Right ventricle myocardium superior (tissue), 1 donor: ENCODE measurements at regions not wholly inside any gene's neighbourhood (a gene's known extent, or its start where the extent isn't known, plus 50 kb on each side); places are given as distances from the start of the nearest gene placed in this dataset.

Experiments used
- ATAC-seq: fragments of 200-7000 bp; cut with Tn5 transposase; one replicate; pipeline ENCODE4 v1.9.1; 2020; ENCODE audit warnings: mild to moderate bottlenecking; ENCODE audit not compliant: poor library complexity
- DNase-seq: peaks from one replicate; pipeline ENCODE4 v3.0.0-alpha.2; 2020
- intact Hi-C: fragments of 100-400 bp; cut with DNase I; formaldehyde crosslinking; loops from one replicate; pipeline ENCODE4 v1.11.2; 2022
- donor health status: DM: no; HTN: yes; CAD: no; lungs with severe emphysema.

GRCh38 chr11:42571878-42572610, 739.8 kb upstream of the API5 start:
- DNase-seq: no peak
- intact Hi-C loops: no loop called here
- no peak for ATAC-seq

GRCh38 chr11:42576318-42576717, 735.5 kb upstream of the API5 start:
- intact Hi-C loops: no loop called here
- no peak for ATAC-seq
- no peak for DNase-seq

- intact Hi-C loops: no loop called here
- DNase-seq: no peak
- no peak for ATAC-seq
These were observed 722.5 kb upstream of the API5 start for GRCh38 chr11:42589286-42589685.

DNA sequence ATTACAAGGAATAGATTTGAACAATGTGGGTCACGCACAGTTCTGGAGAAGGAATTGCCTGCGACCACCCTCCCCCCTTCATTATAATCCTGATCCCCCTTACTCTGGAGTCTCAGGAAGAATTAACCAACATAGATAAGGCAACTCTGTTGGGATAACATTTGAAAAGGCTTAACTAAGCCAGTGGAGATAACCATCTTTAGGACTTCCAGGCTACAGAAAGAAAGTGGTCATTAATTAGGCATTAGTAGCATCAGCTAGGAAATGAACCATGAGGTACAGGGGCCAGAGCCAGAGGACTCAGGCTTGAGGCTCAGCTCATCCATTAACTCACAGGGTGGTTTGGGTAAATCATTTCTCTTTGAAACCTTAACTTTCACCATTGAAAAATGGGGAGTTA, 720.0 kb upstream of the API5 start:
- intact Hi-C loops: no loop called here
- DNase-seq: no peak
- ATAC-seq: no peak

DNA sequence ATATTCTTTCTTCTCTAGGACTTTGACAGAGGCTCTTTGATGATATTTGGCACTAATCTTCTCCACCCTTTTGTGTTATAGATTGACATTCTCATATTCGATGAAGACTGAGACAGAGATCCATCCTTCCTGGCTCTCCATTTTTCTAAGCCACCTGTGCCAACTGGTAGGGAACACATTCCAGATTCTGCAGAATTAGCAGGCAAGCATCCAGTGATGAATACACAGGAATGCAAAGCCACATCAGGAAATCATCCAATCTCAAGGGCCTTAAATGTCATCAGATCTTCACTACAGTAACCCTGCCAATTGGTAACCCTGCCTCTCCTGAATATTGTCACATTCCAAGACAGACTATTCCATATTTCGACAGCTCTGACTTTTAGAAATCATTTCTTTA, 718.4 kb upstream of the API5 start:
- no peak for DNase-seq
- ATAC-seq: no peak
- intact Hi-C loops: no loop called here

DNA sequence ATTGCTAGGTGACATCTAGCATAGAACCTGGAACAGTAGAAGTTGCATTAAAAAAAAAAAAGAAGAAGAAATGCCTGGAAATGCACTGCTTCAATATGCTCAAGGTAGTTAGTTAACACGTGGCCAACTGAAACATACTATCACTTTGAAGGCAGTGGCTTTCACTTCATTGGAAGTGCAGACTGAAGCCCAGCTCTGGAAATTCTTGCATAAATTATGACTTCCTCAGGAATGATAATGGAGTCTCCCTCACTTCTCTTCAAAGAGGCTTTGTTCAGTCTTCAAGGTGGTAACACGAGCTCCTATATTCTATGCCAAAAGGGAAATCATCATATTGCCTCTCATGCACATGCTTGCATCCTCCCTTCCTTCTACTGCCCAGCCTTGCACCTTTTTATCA, 715.9 kb upstream of the API5 start:
- intact Hi-C loops: no loop called here
- DNase-seq (no peak), ATAC-seq (no peak)

DNA sequence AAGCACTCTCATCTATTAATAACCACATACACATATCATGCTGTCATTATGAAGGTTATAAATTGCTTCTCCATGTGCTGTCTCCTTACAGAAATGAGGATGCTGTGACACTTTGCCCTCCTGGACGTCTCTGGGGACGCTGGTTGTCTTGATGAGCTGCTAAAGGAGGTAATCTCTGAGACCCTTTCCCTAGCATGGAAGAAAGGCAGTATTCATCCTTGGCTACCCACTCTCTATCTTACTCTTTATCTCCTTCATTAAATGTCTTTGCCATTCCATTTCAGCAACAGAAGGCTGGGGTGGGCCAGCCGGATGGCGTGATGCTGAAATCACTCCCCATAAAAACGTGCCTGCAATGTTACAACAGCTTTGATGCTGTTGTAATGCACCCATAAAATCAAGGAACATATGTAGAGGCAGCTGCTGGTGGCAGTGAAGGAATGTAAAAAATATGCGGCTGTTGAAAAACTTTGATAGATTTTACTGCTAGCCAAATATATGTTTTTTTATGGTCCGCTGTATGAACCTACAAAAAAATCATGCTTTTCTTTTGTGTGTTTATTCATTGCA, 715.1 kb upstream of the API5 start:
- intact Hi-C loops: no loop called here
- ATAC-seq: no peak
- no peak for DNase-seq

DNA sequence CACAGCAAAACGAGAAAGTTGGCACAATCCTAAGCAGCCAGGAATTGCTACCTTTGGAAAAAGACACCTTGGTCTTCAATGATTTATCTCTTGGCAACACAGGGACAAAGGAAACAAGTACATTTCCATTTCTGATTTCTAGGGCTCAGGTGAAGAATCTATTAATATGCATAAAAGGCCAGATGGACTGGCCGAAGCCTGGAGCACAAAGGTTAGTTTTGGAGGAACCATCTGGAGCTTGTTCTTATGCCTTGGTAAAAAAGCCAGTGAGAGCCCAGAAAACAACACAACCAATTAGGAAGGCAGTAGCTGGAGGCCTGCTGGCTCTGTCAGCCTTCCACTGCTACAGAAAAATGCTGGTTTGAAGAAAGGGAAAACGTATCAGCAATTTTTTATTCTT, 713.5 kb upstream of the API5 start:
- DNase-seq (no peak), ATAC-seq (no peak)
- intact Hi-C loops: no loop called here

DNA sequence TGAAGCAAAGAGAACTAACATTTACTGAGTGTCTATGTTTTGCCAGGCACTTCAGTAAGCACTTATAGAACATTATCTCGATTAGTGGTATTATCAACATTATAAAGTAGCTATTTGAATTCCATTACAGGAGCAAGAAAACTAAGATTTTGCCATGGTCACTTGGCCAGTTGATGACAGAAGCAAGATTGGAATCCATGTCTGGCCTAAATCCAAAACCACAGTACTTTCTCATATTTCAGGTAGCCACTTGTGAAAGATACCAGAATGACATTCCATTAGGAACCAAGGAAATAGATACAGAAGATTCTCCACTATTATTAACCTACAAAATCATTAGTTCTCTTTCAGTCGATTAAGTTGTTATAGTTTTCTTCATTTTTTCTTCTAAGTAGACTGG, 691.0 kb upstream of the API5 start:
- DNase-seq (no peak), ATAC-seq (no peak)
- intact Hi-C loops: no loop called here

DNA sequence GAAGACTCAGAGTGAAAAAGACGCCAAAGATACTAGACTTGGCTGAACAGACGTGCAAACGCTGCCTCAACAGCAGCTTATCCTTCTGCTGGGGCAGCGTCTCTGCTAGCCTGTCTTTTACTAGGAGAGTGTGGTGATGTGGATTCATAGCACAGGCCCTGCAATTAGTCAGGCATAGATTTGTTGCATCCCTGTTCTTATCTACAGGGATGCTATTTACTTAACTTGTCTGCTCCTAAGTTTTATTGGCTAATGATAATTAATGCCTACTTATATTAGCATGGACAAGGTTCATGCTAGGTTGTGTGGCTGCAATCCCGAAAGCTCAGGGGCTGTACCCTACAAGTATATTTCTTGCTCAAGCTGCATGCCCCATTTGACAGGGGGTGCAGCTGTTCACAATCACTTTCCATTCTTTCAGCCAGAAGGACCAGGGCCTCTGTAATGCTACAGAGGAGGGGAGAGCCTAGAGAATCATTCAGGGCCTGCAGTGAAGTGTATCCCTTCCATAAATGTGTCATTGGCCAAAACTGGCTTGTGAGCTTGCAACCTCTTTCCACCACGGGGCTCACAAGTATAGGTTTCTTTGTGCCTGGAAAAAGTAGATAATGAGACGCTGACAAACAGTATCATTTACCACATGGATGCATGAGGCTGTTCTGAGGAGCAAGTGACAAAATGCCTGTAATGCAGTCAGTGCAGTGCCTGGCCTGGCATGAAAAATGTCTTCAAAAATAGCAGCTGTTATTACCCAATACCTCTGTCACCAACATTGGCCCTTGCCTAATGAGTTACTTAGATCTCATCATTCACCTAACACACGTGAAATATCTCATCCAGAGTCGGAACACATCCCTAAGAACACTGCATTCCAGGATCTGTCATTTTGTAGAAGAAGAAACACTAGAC, 685.8 kb upstream of the API5 start:
- intact Hi-C loops: no loop called here
- DNase-seq: no peak
- ATAC-seq: no peak

DNA sequence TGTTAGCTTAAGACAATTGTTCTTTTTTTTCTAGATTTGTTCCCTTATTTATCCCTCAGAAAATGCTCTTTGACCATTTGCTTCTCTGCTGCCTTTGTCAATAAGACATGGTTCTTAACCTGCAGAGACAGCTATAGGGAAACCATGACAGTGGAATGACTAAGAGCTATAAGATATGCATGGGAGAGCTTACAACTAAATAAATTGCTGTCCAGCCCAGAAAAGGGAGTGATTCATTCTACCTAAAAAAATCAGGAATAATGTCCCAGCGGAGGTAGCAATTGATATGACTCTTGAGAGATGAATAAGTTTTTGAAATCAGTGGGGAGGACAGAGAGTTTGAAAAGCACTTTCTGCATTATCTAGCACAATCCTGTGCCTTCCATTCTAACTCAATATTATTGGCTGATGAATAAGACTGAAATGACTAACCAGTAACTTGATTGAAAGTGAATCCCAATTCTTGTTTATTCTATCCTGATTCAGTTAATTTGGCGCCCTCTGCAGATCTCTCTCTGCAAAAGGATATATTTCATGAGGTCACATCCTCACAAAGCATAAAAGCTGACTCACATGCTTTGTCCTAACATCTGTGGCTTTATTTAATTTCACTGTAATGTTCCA, 680.5 kb upstream of the API5 start:
- intact Hi-C loops: no loop called here
- no peak for ATAC-seq
- DNase-seq: no peak

GRCh38 chr11:42646959-42647358, 664.8 kb upstream of the API5 start:
- intact Hi-C loops: no loop called here
- DNase-seq (no peak), ATAC-seq (no peak)

DNA sequence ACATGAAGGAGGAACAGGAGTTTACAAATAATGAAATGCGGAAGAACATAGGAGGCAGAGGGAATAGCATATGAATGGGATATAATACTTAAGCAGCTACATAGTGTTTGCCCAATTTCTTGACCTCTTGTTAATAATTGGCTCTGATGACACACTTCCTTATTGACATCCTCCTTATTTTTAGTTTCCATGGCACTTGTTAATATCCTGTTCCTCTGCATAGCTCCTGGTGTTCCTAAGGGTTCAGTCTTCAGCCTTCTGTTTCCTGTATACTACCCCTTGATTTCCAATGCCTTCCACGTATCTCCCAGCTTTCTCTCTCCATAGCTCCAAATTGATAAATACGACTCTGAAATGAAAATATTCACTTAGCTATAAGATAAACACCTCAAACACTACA, 663.8 kb upstream of the API5 start:
- ATAC-seq (no peak), DNase-seq (no peak)
- intact Hi-C loops: no loop called here

DNA sequence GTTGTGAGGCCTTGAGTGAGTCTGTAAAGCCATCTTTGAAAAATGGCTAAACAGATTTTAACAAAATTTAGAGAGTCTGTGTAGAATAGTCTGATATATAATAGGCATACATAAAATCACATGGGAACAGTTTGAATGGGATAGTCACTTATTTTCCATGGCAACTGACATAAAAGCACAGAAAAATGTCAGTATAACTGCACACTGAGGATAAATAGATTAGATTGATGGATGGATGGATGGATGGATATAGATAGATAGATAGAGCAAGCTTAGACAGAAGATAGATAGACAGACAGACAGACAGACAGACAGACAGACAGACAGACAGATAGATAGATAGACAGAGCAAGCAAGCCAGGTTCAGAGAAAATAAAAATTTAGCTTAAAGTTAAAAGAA, 660.2 kb upstream of the API5 start:
- DNase-seq (no peak), ATAC-seq (no peak)
- intact Hi-C loops: no loop called here

GRCh38 chr11:42657169-42657568, 654.6 kb upstream of the API5 start:
- DNase-seq: no peak
- no peak for ATAC-seq
- intact Hi-C loops: no loop called here

DNA sequence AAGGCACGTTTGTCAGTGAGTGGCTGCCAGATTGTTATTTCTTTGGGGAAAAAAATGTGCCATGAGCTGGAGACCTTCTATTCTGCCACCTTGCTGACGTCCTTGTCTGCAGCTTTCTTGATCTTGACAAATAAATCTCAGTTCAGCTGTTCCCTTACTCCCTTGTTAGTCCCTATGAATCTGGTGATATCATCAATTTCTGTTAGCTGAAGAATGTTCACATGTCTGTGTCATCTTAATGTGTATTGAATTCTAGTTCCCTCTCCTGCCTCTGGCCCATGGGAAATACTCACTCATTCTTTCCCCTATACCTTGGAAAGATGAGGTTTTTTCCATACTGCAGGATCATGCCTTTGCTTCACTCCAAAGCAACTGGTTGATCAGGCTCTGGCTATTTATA, 649.9 kb upstream of the API5 start:
- intact Hi-C loops: no loop called here
- no peak for ATAC-seq

DNA sequence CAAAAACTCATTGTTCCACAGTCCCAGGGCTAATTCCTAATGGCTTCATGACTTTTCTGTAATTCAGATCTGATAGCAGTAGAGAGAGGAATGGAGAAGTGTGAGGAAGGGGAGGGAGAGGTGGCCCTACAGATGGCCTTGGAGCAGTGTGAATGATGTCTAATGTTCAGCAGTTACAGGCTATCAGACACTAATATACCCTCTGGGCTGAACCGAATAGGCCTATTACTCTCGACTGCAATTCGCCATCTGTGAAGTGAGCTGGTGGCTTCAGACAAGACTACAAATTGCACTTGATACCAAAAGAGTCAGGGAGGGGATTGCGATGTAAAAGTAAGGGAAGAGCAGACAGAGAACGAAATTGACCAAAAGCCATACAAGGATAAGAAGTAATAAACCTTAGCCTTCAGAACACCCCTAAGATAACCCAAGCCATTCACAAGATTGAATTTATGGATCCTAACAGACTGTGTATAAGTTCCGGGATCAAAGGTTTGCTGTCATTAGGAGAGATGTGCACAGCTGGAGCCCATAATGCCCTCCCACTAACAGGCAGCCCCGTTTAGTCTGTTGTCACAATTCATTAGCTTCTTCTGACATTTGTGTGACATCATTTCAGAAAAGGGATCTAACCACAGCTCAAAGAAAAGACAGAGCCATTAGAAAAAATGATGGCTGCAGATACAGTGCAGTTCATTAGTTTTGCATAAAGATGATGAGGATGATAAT, 642.4 kb upstream of the API5 start:
- intact Hi-C loops: no loop called here
- no peak for ATAC-seq
- DNase-seq: no peak

More for the DNA sequence above, 649.9 kb upstream of the API5 start:
- no peak for DNase-seq

- ATAC-seq: no peak
- intact Hi-C loops: no loop called here
These were observed 637.4 kb upstream of the API5 start for GRCh38 chr11:42674436-42674835.

DNA sequence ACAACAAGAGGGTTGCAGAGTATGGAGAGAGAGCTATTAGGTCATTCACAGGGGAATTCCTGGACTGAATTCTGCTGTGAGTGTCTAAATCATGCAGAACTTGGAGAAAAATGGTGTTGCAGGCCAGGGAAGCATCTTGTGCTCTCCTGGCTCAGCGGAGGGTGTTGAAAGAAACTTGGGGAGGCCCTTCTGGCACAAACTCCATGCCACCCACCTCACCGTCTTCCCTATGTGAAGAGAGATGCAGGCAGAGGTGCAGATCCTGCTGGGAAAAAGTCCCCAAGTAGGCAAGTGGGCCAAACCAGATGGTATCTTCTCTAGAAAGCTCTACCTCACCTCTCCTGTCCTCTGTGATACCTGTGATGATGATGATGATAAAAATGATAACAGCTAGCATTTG, 604.3 kb upstream of the API5 start:
- intact Hi-C loops: no loop called here
- DNase-seq (no peak), ATAC-seq (no peak)

More at GRCh38 chr11:42674436-42674835, 637.4 kb upstream of the API5 start:
- no peak for DNase-seq
